ENCODE measurements at regions not wholly inside any gene's neighbourhood (a gene's known extent, or its start where the extent isn't known, plus 50 kb on each side); places are given as distances from the start of the nearest gene placed in this dataset.

GRCh38 chrX:109826954-109827708 lies 94.1 kb upstream of the ACSL4 start:
- no peaks in the 10 kb centered on the region for H3K9me3 Mint-ChIP-seq
- DNase-seq: no peak
- no peak overlapping the region for H3K4me3 Mint-ChIP-seq
- H3K27ac Mint-ChIP-seq: peak overlapping the region; percentile 77
- H3K27me3 Mint-ChIP-seq (ENCODE audit: low read depth, poor library complexity): no peaks in the 10 kb centered on the region
- peaks cover 58% of the 10 kb centered on the region for H3K4me1 Mint-ChIP-seq
- H3K36me3 Mint-ChIP-seq (ENCODE audit: low read depth): no peaks in the 10 kb centered on the region
- TF ChIP-seq CTCF (IDR thresholded peaks at IDR 0.05): no peak

GRCh38 chrX:109827772-109828171 lies 94.7 kb upstream of the ACSL4 start:
- DNase-seq: no peak
- TF ChIP-seq CTCF (IDR thresholded peaks at IDR 0.05): no peak
- no peak overlapping the region for H3K4me3 Mint-ChIP-seq
- no peak overlapping the region for H3K27ac Mint-ChIP-seq
- H3K9me3 Mint-ChIP-seq: no peaks in the 10 kb centered on the region
- H3K36me3 Mint-ChIP-seq (ENCODE audit: low read depth): no peaks in the 10 kb centered on the region
- peaks cover 52% of the 10 kb centered on the region for H3K4me1 Mint-ChIP-seq
- no peaks in the 10 kb centered on the region for H3K27me3 Mint-ChIP-seq (ENCODE audit: low read depth, poor library complexity)

- no peak for DNase-seq
- Mint-ChIP-seq H3K27ac (no peak overlapping the region), H3K9me3 (no peaks in the 10 kb centered on the region), H3K4me3 (no peak overlapping the region), H3K36me3 (ENCODE audit: low read depth) (no peaks in the 10 kb centered on the region), H3K27me3 (ENCODE audit: low read depth, poor library complexity) (no peaks in the 10 kb centered on the region), H3K4me1 (peaks cover 29% of the 10 kb centered on the region)
- no peak for TF ChIP-seq CTCF (IDR thresholded peaks at IDR 0.05)
Measured at GRCh38 chrX:109830157-109830703, 97.2 kb upstream of the ACSL4 start.

- H3K27ac Mint-ChIP-seq: no peak overlapping the region
- no peak overlapping the region for H3K4me3 Mint-ChIP-seq
- H3K4me1 Mint-ChIP-seq: peaks cover 29% of the 10 kb centered on the region
- H3K36me3 Mint-ChIP-seq (ENCODE audit: low read depth): no peaks in the 10 kb centered on the region
- H3K27me3 Mint-ChIP-seq (ENCODE audit: low read depth, poor library complexity): no peaks in the 10 kb centered on the region
- no peak for TF ChIP-seq CTCF (IDR thresholded peaks at IDR 0.05)
- no peak for DNase-seq
- H3K9me3 Mint-ChIP-seq: no peaks in the 10 kb centered on the region
Measured at GRCh38 chrX:109830704-109831206, 97.7 kb upstream of the ACSL4 start.

GRCh38 chrX:109831326-109831985 lies 98.4 kb upstream of the ACSL4 start:
- Mint-ChIP-seq H3K4me3 (no peak overlapping the region), H3K4me1 (peaks cover 29% of the 10 kb centered on the region), H3K27me3 (ENCODE audit: low read depth, poor library complexity) (no peaks in the 10 kb centered on the region), H3K36me3 (ENCODE audit: low read depth) (no peaks in the 10 kb centered on the region), H3K27ac (no peak overlapping the region), H3K9me3 (no peaks in the 10 kb centered on the region)
- no peak for DNase-seq
- TF ChIP-seq CTCF (IDR thresholded peaks at IDR 0.05): no peak
